ENCODE measurements at regions not wholly inside any gene's neighbourhood (a gene's known extent, or its start where the extent isn't known, plus 50 kb on each side); places are given as distances from the start of the nearest gene placed in this dataset.

- TF ChIP-seq CTCF (IDR thresholded peaks at IDR 0.05; ENCODE audit: poor library complexity, severe bottlenecking) (no peak), TAF1 (IDR thresholded peaks at IDR 0.05; ENCODE audit: low read depth) (no peak), EZH2 (IDR thresholded peaks at IDR 0.05; ENCODE audit: borderline replicate concordance, insufficient read depth, low read length, poor library complexity, severe bottlenecking) (no peak), SMC3 (conservative IDR thresholded peaks at IDR 0.05; ENCODE audit: poor library complexity) (no peak), POLR2AphosphoS5 (IDR thresholded peaks at IDR 0.05) (no peak), EP300 (conservative IDR thresholded peaks at IDR 0.05; ENCODE audit: poor library complexity, severe bottlenecking) (no peak), MXI1 (conservative IDR thresholded peaks at IDR 0.05; ENCODE audit: poor library complexity, severe bottlenecking) (no peak), RAD21 (conservative IDR thresholded peaks at IDR 0.05) (no peak)
- TF ChIP-seq, protein P1, sequence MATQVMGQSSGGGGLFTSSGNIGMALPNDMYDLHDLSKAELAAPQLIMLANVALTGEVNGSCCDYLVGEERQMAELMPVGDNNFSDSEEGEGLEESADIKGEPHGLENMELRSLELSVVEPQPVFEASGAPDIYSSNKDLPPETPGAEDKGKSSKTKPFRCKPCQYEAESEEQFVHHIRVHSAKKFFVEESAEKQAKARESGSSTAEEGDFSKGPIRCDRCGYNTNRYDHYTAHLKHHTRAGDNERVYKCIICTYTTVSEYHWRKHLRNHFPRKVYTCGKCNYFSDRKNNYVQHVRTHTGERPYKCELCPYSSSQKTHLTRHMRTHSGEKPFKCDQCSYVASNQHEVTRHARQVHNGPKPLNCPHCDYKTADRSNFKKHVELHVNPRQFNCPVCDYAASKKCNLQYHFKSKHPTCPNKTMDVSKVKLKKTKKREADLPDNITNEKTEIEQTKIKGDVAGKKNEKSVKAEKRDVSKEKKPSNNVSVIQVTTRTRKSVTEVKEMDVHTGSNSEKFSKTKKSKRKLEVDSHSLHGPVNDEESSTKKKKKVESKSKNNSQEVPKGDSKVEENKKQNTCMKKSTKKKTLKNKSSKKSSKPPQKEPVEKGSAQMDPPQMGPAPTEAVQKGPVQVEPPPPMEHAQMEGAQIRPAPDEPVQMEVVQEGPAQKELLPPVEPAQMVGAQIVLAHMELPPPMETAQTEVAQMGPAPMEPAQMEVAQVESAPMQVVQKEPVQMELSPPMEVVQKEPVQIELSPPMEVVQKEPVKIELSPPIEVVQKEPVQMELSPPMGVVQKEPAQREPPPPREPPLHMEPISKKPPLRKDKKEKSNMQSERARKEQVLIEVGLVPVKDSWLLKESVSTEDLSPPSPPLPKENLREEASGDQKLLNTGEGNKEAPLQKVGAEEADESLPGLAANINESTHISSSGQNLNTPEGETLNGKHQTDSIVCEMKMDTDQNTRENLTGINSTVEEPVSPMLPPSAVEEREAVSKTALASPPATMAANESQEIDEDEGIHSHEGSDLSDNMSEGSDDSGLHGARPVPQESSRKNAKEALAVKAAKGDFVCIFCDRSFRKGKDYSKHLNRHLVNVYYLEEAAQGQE (IDR thresholded peaks at IDR 0.05; ENCODE audit: borderline replicate concordance), result no peak
These were observed 85.4 kb upstream of the ARMCX2 start for GRCh38 chrX:101745046-101745445.
